Caco-2 (cell line): ENCODE measurements at regions not wholly inside any gene's neighbourhood (a gene's known extent, or its start where the extent isn't known, plus 50 kb on each side); places are given as distances from the start of the nearest gene placed in this dataset.

Source experiments
- BruUV-seq: library from RNA; stranded (reverse); fragments of 400-500 nt; replicated peaks from 2 replicates; lab custom pipeline; 2021; lab: Mats Ljungman, UMichigan
- CTCF ChIA-PET: fragments of 300-600 bp; sonication (Branson Sonifier 250); formaldehyde crosslinking; loops from one replicate; lab custom pipeline; 2022; ENCODE audit warnings: antibody characterized with exemption; lab: Charles Lee
- POLR2A ChIA-PET: fragments of 300-600 bp; sonication (Branson Sonifier 250); formaldehyde crosslinking; loops from one replicate; lab custom pipeline; 2022; ENCODE audit warnings: antibody characterized with exemption; lab: Charles Lee
- DNase-seq, 2 experiments: peaks; one replicate each; pipeline versions ENCODE4 v3.0.0 to v3.0.0-alpha.2; 2020 to 2022
- H3K27me3 ChIP-seq: replicated peaks from 2 replicates; pipeline ENCODE4 v1.6.0; 2011; ENCODE audit warnings: low read length; ENCODE audit not compliant: control insufficient read depth, insufficient read depth
- H3K36me3 ChIP-seq: 2 replicates; pipeline ENCODE4 v1.5.1; 2011; ENCODE audit warnings: low read length; ENCODE audit not compliant: control insufficient read depth, insufficient read depth
- H3K4me1 ChIP-seq: fragments of 250-450 bp; sonication (Bioruptor Pico); 2 replicates; pipeline ENCODE4 v1.5.1; 2020; ENCODE audit warnings: mild to moderate bottlenecking
- H3K4me3 ChIP-seq: 2 replicates; pipeline ENCODE4 v1.5.1; 2011; ENCODE audit warnings: low read depth, mild to moderate bottlenecking, control low read depth, low read length
- H3K9me3 ChIP-seq: fragments of 250-450 bp; sonication (Bioruptor Pico); 2 replicates; pipeline ENCODE4 v1.5.1; 2020; ENCODE audit warnings: mild to moderate bottlenecking, moderate library complexity
- H3K27ac Mint-ChIP-seq: one replicate; pipeline ENCODE4 v1.8.0; 2022; ENCODE audit warnings: mixed read lengths; ENCODE audit not compliant: unreplicated experiment
- H3K27me3 Mint-ChIP-seq: one replicate; pipeline ENCODE4 v1.8.0; 2022; ENCODE audit warnings: mixed read lengths; ENCODE audit not compliant: insufficient read depth, unreplicated experiment
- H3K36me3 Mint-ChIP-seq: one replicate; pipeline ENCODE4 v1.8.0; 2022; ENCODE audit warnings: mild to moderate bottlenecking, mixed read lengths; ENCODE audit not compliant: insufficient read depth, unreplicated experiment
- H3K4me1 Mint-ChIP-seq: one replicate; pipeline ENCODE4 v1.8.0; 2022; ENCODE audit warnings: low read depth, mixed read lengths; ENCODE audit not compliant: unreplicated experiment
- H3K4me3 Mint-ChIP-seq: one replicate; pipeline ENCODE4 v1.8.0; 2022; ENCODE audit warnings: mild to moderate bottlenecking, moderate library complexity, mixed read lengths; ENCODE audit not compliant: unreplicated experiment
- H3K9me3 Mint-ChIP-seq: one replicate; pipeline ENCODE4 v1.8.0; 2022; ENCODE audit warnings: mixed read lengths; ENCODE audit not compliant: unreplicated experiment
- intact Hi-C: fragments of 100-400 bp; cut with micrococcal nuclease; formaldehyde crosslinking; loops from one replicate; pipeline ENCODE4 v1.10.0; 2022; ENCODE audit not compliant: unreplicated experiment
- TF ChIP-seq, protein P1 (sequence below), 2 experiments: fragments of 200-600 bp in 1 of 2; IDR thresholded peaks; 1 replicate in 1 of 2; 2 replicates in 1 of 2; pipeline versions ENCODE4 v1.5.1 to v1.8.0; 2011 to 2022; ENCODE audit warnings: antibody characterized with exemption in 1 of 2, control low read depth in 1 of 2, inconsistent platforms in 1 of 2, low read depth in 1 of 2, low read length in 1 of 2, mild to moderate bottlenecking in 1 of 2, moderate library complexity in 1 of 2; ENCODE audit not compliant: insufficient read depth in 1 of 2, severe bottlenecking in 1 of 2, unreplicated experiment in 1 of 2

DNA sequence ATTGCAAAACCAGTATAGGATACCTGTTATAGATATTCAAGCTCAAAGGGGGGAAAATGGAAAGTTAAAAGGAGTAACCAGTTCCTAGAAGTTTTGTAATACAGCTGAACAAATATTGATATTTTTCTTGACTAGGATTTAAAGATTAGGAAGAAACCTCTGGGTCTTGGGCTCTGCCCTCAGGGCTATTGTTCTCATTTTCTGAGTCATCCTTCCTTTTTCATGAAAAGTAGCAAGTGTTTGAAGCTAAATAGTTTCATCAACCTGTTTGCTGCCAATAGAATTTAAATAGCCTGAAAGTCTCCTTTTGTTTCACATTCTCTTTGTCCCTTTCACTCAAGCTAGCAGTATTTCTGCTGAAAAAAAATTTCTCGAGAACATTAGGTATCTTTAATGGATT is 1061.1 kb upstream of the GHITM start:
- DNase-seq, result peak in 1 of 2 experiments; percentile 56
- H3K4me1 ChIP-seq, result peaks cover 6% of the 10 kb centered on the region; the same call in 1 of the 2 replicates
- H3K9me3 Mint-ChIP-seq, result peaks cover 10% of the 10 kb centered on the region
- H3K27me3 Mint-ChIP-seq, result no peaks in the 10 kb centered on the region
- H3K9me3 ChIP-seq, result peaks cover 4% of the 10 kb centered on the region
- no peak overlapping the region for H3K27ac Mint-ChIP-seq
- peaks cover 7% of the 10 kb centered on the region for H3K4me1 Mint-ChIP-seq
- H3K36me3 Mint-ChIP-seq, result no peaks in the 10 kb centered on the region
- no peak overlapping the region for H3K4me3 ChIP-seq
- POLR2A ChIA-PET, result no interaction called here
- intact Hi-C loops, result no loop called here
- H3K4me3 Mint-ChIP-seq, result no peak overlapping the region
- no peaks in the 10 kb centered on the region for H3K27me3 ChIP-seq
- BruUV-seq, result no TSS peak
- no peaks in the 10 kb centered on the region for H3K36me3 ChIP-seq
- CTCF ChIA-PET, result no interaction called here
- TF ChIP-seq, protein P1, sequence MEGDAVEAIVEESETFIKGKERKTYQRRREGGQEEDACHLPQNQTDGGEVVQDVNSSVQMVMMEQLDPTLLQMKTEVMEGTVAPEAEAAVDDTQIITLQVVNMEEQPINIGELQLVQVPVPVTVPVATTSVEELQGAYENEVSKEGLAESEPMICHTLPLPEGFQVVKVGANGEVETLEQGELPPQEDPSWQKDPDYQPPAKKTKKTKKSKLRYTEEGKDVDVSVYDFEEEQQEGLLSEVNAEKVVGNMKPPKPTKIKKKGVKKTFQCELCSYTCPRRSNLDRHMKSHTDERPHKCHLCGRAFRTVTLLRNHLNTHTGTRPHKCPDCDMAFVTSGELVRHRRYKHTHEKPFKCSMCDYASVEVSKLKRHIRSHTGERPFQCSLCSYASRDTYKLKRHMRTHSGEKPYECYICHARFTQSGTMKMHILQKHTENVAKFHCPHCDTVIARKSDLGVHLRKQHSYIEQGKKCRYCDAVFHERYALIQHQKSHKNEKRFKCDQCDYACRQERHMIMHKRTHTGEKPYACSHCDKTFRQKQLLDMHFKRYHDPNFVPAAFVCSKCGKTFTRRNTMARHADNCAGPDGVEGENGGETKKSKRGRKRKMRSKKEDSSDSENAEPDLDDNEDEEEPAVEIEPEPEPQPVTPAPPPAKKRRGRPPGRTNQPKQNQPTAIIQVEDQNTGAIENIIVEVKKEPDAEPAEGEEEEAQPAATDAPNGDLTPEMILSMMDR (IDR thresholded peaks at IDR 0.05; ENCODE audit: insufficient read depth in 1 of 2, low read depth in 1 of 2, low read length in 1 of 2, severe bottlenecking in 1 of 2, unreplicated experiment in 1 of 2), result no peak

DNA sequence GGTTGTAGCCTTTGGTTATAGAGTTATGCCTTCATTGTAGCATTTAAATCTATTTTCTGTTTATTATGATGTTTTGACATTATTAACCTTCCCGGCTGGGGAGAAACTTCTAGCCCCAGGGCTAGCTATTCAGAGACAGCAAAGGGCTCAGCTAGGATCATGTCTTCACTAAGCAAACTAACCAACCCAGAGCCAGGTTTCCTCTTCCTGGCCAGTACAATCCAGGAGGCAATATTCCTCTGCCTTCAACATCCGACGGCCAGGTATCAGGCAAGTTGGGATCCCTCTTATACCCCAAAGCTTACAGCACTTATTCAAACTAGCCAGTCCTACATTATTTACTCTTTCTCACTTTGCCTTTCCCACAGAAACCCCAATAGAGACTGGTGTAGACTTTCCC is 1060.7 kb upstream of the GHITM start:
- peaks cover 7% of the 10 kb centered on the region for H3K4me1 Mint-ChIP-seq
- BruUV-seq, result no TSS peak
- TF ChIP-seq, protein P1 (IDR thresholded peaks at IDR 0.05; ENCODE audit: insufficient read depth in 1 of 2, low read depth in 1 of 2, low read length in 1 of 2, severe bottlenecking in 1 of 2, unreplicated experiment in 1 of 2), result no peak
- no peak for DNase-seq
- intact Hi-C loops, result no loop called here
- H3K27me3 Mint-ChIP-seq, result no peaks in the 10 kb centered on the region
- peaks cover 4% of the 10 kb centered on the region for H3K9me3 ChIP-seq
- ChIA-PET CTCF (no interaction called here), POLR2A (no interaction called here)
- H3K27me3 ChIP-seq, result no peaks in the 10 kb centered on the region
- peaks cover 10% of the 10 kb centered on the region for H3K9me3 Mint-ChIP-seq
- no peak overlapping the region for H3K4me3 Mint-ChIP-seq
- no peaks in the 10 kb centered on the region for H3K36me3 ChIP-seq
- H3K27ac Mint-ChIP-seq, result peak overlapping the region; percentile 46
- peaks cover 6% of the 10 kb centered on the region; the same call in 1 of the 2 replicates for H3K4me1 ChIP-seq
- H3K4me3 ChIP-seq, result no peak overlapping the region
- no peaks in the 10 kb centered on the region for H3K36me3 Mint-ChIP-seq

DNA sequence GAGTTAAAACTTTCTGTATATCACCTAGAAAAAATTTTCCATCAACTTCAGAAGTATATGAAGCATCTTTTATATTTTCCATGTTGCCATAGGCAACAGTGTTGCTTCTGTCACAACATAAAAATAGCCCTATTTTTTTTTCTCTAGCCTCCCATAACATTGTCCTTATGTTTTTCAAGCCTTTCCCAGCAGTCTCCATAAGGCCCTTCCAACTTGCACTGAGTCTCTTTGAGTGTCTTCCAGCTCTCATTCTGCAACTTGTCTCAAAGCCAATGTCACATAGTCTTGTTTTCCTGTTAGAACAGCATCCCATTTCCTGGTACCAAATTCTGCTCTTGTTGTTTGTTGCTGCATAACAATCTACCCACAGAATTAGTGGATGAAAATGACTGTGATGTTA is 1055.5 kb upstream of the GHITM start:
- Mint-ChIP-seq H3K4me1 (peaks cover 4% of the 10 kb centered on the region), H3K9me3 (peaks cover 11% of the 10 kb centered on the region), H3K27ac (no peak overlapping the region), H3K36me3 (no peaks in the 10 kb centered on the region), H3K4me3 (no peak overlapping the region), H3K27me3 (no peaks in the 10 kb centered on the region)
- no peaks in the 10 kb centered on the region for H3K27me3 ChIP-seq
- CTCF ChIA-PET, result no interaction called here
- POLR2A ChIA-PET, result no interaction called here
- H3K4me3 ChIP-seq, result no peak overlapping the region
- peaks cover 1% of the 10 kb centered on the region; the same call in 1 of the 2 replicates for H3K4me1 ChIP-seq
- BruUV-seq, result no TSS peak
- intact Hi-C loops, result no loop called here
- peaks cover 4% of the 10 kb centered on the region; the same call in 1 of the 2 replicates for H3K9me3 ChIP-seq
- no peak for DNase-seq
- TF ChIP-seq, protein P1 (IDR thresholded peaks at IDR 0.05; ENCODE audit: insufficient read depth in 1 of 2, low read depth in 1 of 2, low read length in 1 of 2, severe bottlenecking in 1 of 2, unreplicated experiment in 1 of 2), result no peak
- H3K36me3 ChIP-seq, result no peaks in the 10 kb centered on the region
